Adipocyte (in vitro differentiated cells): ENCODE measurements at regions not wholly inside any gene's neighbourhood (a gene's known extent, or its start where the extent isn't known, plus 50 kb on each side); places are given as distances from the start of the nearest gene placed in this dataset.

Experiments used
- DNase-seq: peaks from one replicate; pipeline ENCODE4 v3.0.0-alpha.2; 2015; ENCODE audit warnings: low read depth
- H3K27me3 ChIP-seq: replicated peaks from 2 replicates; pipeline ENCODE4 v1.7.0; 2013; ENCODE audit warnings: mild to moderate bottlenecking, low read length, moderate library complexity; ENCODE audit not compliant: control insufficient read depth, insufficient read depth
- H3K36me3 ChIP-seq: 2 replicates; pipeline ENCODE4 v1.7.0; 2013; ENCODE audit warnings: low read length, mild to moderate bottlenecking, moderate library complexity; ENCODE audit not compliant: control insufficient read depth, insufficient read depth, severe bottlenecking
- H3K4me1 ChIP-seq: 2 replicates; pipeline ENCODE4 v1.7.0; 2013; ENCODE audit warnings: mild to moderate bottlenecking, low read length, moderate library complexity; ENCODE audit not compliant: control insufficient read depth, insufficient read depth
- H3K4me3 ChIP-seq: 2 replicates; pipeline ENCODE4 v1.7.0; 2013; ENCODE audit warnings: mild to moderate bottlenecking, low read length, moderate library complexity
- H3K9ac ChIP-seq: 2 replicates; pipeline ENCODE4 v1.7.0; 2013; ENCODE audit warnings: mild to moderate bottlenecking, low read length, moderate library complexity
- H3K9me3 ChIP-seq: 2 replicates; pipeline ENCODE4 v1.7.0; 2013; ENCODE audit warnings: mild to moderate bottlenecking, low read length, moderate library complexity; ENCODE audit not compliant: control insufficient read depth

- DNase-seq = no peak
- no peaks in the 10 kb centered on the region for H3K27me3 ChIP-seq
- no peak overlapping the region for H3K9ac ChIP-seq
- H3K36me3 ChIP-seq = no peaks in the 10 kb centered on the region
- H3K4me1 ChIP-seq = no peaks in the 10 kb centered on the region
- no peak overlapping the region for H3K4me3 ChIP-seq
- H3K9me3 ChIP-seq = no peaks in the 10 kb centered on the region
Measured at GRCh38 chr1:195529881-195530280, 1078.4 kb downstream of the KCNT2 start.

GRCh38 chr1:195520757-195521156 lies 1087.5 kb downstream of the KCNT2 start:
- H3K4me3 ChIP-seq = no peak overlapping the region

GRCh38 chr1:195516036-195516435 lies 1092.2 kb downstream of the KCNT2 start:
- no peak for DNase-seq
- Histone ChIP-seq H3K9ac (no peak overlapping the region), H3K9me3 (no peaks in the 10 kb centered on the region), H3K36me3 (no peaks in the 10 kb centered on the region), H3K4me3 (no peak overlapping the region), H3K4me1 (no peaks in the 10 kb centered on the region), H3K27me3 (no peaks in the 10 kb centered on the region)

More at GRCh38 chr1:195520757-195521156, 1087.5 kb downstream of the KCNT2 start:
- Histone ChIP-seq H3K36me3 (no peaks in the 10 kb centered on the region), H3K27me3 (no peaks in the 10 kb centered on the region), H3K9ac (no peak overlapping the region), H3K4me1 (no peaks in the 10 kb centered on the region), H3K9me3 (no peaks in the 10 kb centered on the region)
- DNase-seq = no peak

- Histone ChIP-seq H3K9ac (no peak overlapping the region), H3K9me3 (no peaks in the 10 kb centered on the region), H3K4me1 (no peaks in the 10 kb centered on the region), H3K36me3 (no peaks in the 10 kb centered on the region), H3K27me3 (no peaks in the 10 kb centered on the region), H3K4me3 (no peak overlapping the region)
- DNase-seq = no peak
Measured at GRCh38 chr1:195511501-195511900, 1096.7 kb downstream of the KCNT2 start.

GRCh38 chr1:195501118-195501517 lies 1107.1 kb downstream of the KCNT2 start:
- H3K27me3 ChIP-seq = no peaks in the 10 kb centered on the region
- no peak for DNase-seq
- H3K36me3 ChIP-seq = no peaks in the 10 kb centered on the region
- H3K4me1 ChIP-seq = no peaks in the 10 kb centered on the region
- peaks cover 3% of the 10 kb centered on the region for H3K9me3 ChIP-seq
- no peak overlapping the region for H3K4me3 ChIP-seq
- no peak overlapping the region for H3K9ac ChIP-seq

- H3K27me3 ChIP-seq = no peaks in the 10 kb centered on the region
- DNase-seq = no peak
- peaks cover 9% of the 10 kb centered on the region for H3K9me3 ChIP-seq
- H3K4me1 ChIP-seq = no peaks in the 10 kb centered on the region
- H3K9ac ChIP-seq = no peak overlapping the region
- H3K4me3 ChIP-seq = no peak overlapping the region
- H3K36me3 ChIP-seq = no peaks in the 10 kb centered on the region
Measured at GRCh38 chr1:195495720-195496635, 1112.3 kb downstream of the KCNT2 start.

GRCh38 chr1:195482137-195482536 lies 1126.1 kb downstream of the KCNT2 start:
- peaks cover 10% of the 10 kb centered on the region for H3K4me1 ChIP-seq
- H3K4me3 ChIP-seq = no peak overlapping the region
- H3K9me3 ChIP-seq = no peaks in the 10 kb centered on the region
- no peak overlapping the region for H3K9ac ChIP-seq
- H3K27me3 ChIP-seq = no peaks in the 10 kb centered on the region
- H3K36me3 ChIP-seq = no peaks in the 10 kb centered on the region
- DNase-seq = no peak

GRCh38 chr1:195481293-195481692 lies 1126.9 kb downstream of the KCNT2 start:
- peak overlapping the region; percentile 10 for H3K9ac ChIP-seq
- peaks cover 10% of the 10 kb centered on the region for H3K4me1 ChIP-seq
- H3K9me3 ChIP-seq = no peaks in the 10 kb centered on the region
- H3K27me3 ChIP-seq = no peaks in the 10 kb centered on the region
- H3K36me3 ChIP-seq = no peaks in the 10 kb centered on the region
- peak overlapping the region; percentile 15 for H3K4me3 ChIP-seq
- DNase-seq = no peak

- Histone ChIP-seq H3K4me3 (no peak overlapping the region), H3K36me3 (no peaks in the 10 kb centered on the region), H3K9ac (no peak overlapping the region), H3K9me3 (no peaks in the 10 kb centered on the region), H3K4me1 (no peaks in the 10 kb centered on the region), H3K27me3 (no peaks in the 10 kb centered on the region)
- no peak for DNase-seq
Measured at GRCh38 chr1:195475568-195475967, 1132.7 kb downstream of the KCNT2 start.

- Histone ChIP-seq H3K36me3 (no peaks in the 10 kb centered on the region), H3K27me3 (no peaks in the 10 kb centered on the region), H3K9ac (no peak overlapping the region), H3K4me1 (no peaks in the 10 kb centered on the region), H3K4me3 (no peak overlapping the region), H3K9me3 (no peaks in the 10 kb centered on the region)
- no peak for DNase-seq
Measured at GRCh38 chr1:195472291-195472690, 1135.9 kb downstream of the KCNT2 start.

- H3K9me3 ChIP-seq = no peaks in the 10 kb centered on the region
- no peak for DNase-seq
Measured at GRCh38 chr1:195466639-195467038, 1141.6 kb downstream of the KCNT2 start.

More at GRCh38 chr1:195466639-195467038, 1141.6 kb downstream of the KCNT2 start:
- no peaks in the 10 kb centered on the region for H3K36me3 ChIP-seq
- H3K27me3 ChIP-seq = no peaks in the 10 kb centered on the region
- H3K4me3 ChIP-seq = no peak overlapping the region
- no peaks in the 10 kb centered on the region for H3K4me1 ChIP-seq
- no peak overlapping the region for H3K9ac ChIP-seq
